ENCODE measurements at regions not wholly inside any gene's neighbourhood (a gene's known extent, or its start where the extent isn't known, plus 50 kb on each side); places are given as distances from the start of the nearest gene placed in this dataset.

GRCh38 chr6:19755181-19755580, 82.0 kb upstream of the ID4 start:
- TF ChIP-seq FOXA1 (IDR thresholded peaks at IDR 0.05) (no peak), BHLHE40 (IDR thresholded peaks at IDR 0.05; ENCODE audit: borderline replicate concordance) (no peak), CTBP1 (IDR thresholded peaks at IDR 0.05; ENCODE audit: borderline replicate concordance) (no peak), FOXK2 (IDR thresholded peaks at IDR 0.05) (no peak), SUZ12 (IDR thresholded peaks at IDR 0.05) (no peak), FOXM1 (IDR thresholded peaks at IDR 0.05; ENCODE audit: borderline replicate concordance) (no peak), SP1 (IDR thresholded peaks at IDR 0.05) (no peak), NFRKB (IDR thresholded peaks at IDR 0.05) (no peak), PKNOX1 (IDR thresholded peaks at IDR 0.05) (no peak), ZNF384 (IDR thresholded peaks at IDR 0.05) (no peak), HDGF (IDR thresholded peaks at IDR 0.05; ENCODE audit: borderline replicate concordance) (no peak), ARNT (IDR thresholded peaks at IDR 0.05) (no peak), TARDBP (IDR thresholded peaks at IDR 0.05) (no peak), LEF1 (IDR thresholded peaks at IDR 0.05; ENCODE audit: borderline replicate concordance) (no peak)

Data from HEK293T (cell line).